ENCODE measurements at regions not wholly inside any gene's neighbourhood (a gene's known extent, or its start where the extent isn't known, plus 50 kb on each side); places are given as distances from the start of the nearest gene placed in this dataset.

DNA sequence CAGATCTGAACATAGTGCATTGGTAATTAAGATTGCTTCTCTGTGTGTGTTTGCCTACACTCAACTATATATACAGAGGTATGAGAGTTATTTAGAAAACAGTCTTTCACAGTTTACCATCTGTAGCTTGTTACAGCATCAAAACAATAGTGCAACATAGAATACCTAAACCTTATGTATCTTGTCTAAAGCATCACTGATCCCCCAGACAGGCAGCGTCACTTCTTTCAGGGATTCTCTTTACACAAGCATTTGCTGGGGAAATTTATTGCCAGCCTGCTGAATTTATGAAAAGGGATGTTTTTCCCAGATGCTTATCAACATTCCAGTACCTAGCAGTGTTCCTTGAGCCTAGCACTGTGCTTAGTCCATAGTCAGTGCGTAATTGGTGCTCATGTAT lies 195.8 kb upstream of the COL8A1 start:
- Histone ChIP-seq H3K79me2 (replicated peaks; ENCODE audit: insufficient read depth, low read length) (no peaks in the 10 kb centered on the region), H3K9me2 (ENCODE audit: insufficient read depth, low read length) (no peaks in the 10 kb centered on the region), H3K9me3 (ENCODE audit: low read length) (no peaks in the 10 kb centered on the region), H4K20me1 (ENCODE audit: insufficient read depth) (no peaks in the 10 kb centered on the region), H3K27ac (ENCODE audit: low read length) (no peak overlapping the region), H2AFZ (ENCODE audit: low read depth, low read length) (no peak overlapping the region), H3K36me3 (ENCODE audit: insufficient read depth, low read length) (no peaks in the 10 kb centered on the region), H3K27me3 (ENCODE audit: insufficient read depth, low read depth, low read length) (no peaks in the 10 kb centered on the region), H3F3A (ENCODE audit: insufficient read depth, low read length, poor library complexity, severe bottlenecking) (no peaks in the 10 kb centered on the region), H3K4me2 (ENCODE audit: low read length) (no peak overlapping the region), H3K9ac (ENCODE audit: low read length) (no peak overlapping the region), H3K4me3 (ENCODE audit: low read length) (no peak overlapping the region)
- TF ChIP-seq TAF1 (IDR thresholded peaks at IDR 0.05; ENCODE audit: low read depth) (no peak), REST (IDR thresholded peaks at IDR 0.05; ENCODE audit: borderline replicate concordance) (peak; percentile 28), EZH2 (IDR thresholded peaks at IDR 0.05; ENCODE audit: borderline replicate concordance, insufficient read depth, low read length, poor library complexity, severe bottlenecking) (no peak), POLR2AphosphoS5 (IDR thresholded peaks at IDR 0.05) (peak; percentile 53), MXI1 (conservative IDR thresholded peaks at IDR 0.05; ENCODE audit: poor library complexity, severe bottlenecking) (no peak), SMC3 (conservative IDR thresholded peaks at IDR 0.05; ENCODE audit: poor library complexity) (no peak), EP300 (conservative IDR thresholded peaks at IDR 0.05; ENCODE audit: poor library complexity, severe bottlenecking) (peak; percentile 77), RAD21 (conservative IDR thresholded peaks at IDR 0.05) (no peak)
- TF ChIP-seq, protein P1, sequence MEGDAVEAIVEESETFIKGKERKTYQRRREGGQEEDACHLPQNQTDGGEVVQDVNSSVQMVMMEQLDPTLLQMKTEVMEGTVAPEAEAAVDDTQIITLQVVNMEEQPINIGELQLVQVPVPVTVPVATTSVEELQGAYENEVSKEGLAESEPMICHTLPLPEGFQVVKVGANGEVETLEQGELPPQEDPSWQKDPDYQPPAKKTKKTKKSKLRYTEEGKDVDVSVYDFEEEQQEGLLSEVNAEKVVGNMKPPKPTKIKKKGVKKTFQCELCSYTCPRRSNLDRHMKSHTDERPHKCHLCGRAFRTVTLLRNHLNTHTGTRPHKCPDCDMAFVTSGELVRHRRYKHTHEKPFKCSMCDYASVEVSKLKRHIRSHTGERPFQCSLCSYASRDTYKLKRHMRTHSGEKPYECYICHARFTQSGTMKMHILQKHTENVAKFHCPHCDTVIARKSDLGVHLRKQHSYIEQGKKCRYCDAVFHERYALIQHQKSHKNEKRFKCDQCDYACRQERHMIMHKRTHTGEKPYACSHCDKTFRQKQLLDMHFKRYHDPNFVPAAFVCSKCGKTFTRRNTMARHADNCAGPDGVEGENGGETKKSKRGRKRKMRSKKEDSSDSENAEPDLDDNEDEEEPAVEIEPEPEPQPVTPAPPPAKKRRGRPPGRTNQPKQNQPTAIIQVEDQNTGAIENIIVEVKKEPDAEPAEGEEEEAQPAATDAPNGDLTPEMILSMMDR (IDR thresholded peaks at IDR 0.05; ENCODE audit: poor library complexity, severe bottlenecking): no peak

- Histone ChIP-seq H2AFZ (ENCODE audit: low read depth, low read length) (no peak overlapping the region), H3K9ac (ENCODE audit: low read length) (no peak overlapping the region), H3K4me3 (ENCODE audit: low read length) (no peak overlapping the region), H3K9me2 (ENCODE audit: insufficient read depth, low read length) (no peaks in the 10 kb centered on the region), H3K36me3 (ENCODE audit: insufficient read depth, low read length) (no peaks in the 10 kb centered on the region), H3K27me3 (ENCODE audit: insufficient read depth, low read depth, low read length) (no peaks in the 10 kb centered on the region), H3K27ac (ENCODE audit: low read length) (no peak overlapping the region), H4K20me1 (ENCODE audit: insufficient read depth) (no peaks in the 10 kb centered on the region), H3K4me2 (ENCODE audit: low read length) (no peak overlapping the region), H3K79me2 (replicated peaks; ENCODE audit: insufficient read depth, low read length) (no peaks in the 10 kb centered on the region), H3K9me3 (ENCODE audit: low read length) (no peaks in the 10 kb centered on the region), H3F3A (ENCODE audit: insufficient read depth, low read length, poor library complexity, severe bottlenecking) (no peaks in the 10 kb centered on the region)
- TF ChIP-seq, protein P1 (IDR thresholded peaks at IDR 0.05; ENCODE audit: poor library complexity, severe bottlenecking): no peak
- TF ChIP-seq REST (IDR thresholded peaks at IDR 0.05; ENCODE audit: borderline replicate concordance) (no peak), TAF1 (IDR thresholded peaks at IDR 0.05; ENCODE audit: low read depth) (no peak), EZH2 (IDR thresholded peaks at IDR 0.05; ENCODE audit: borderline replicate concordance, insufficient read depth, low read length, poor library complexity, severe bottlenecking) (no peak), RAD21 (conservative IDR thresholded peaks at IDR 0.05) (no peak), POLR2AphosphoS5 (IDR thresholded peaks at IDR 0.05) (no peak)
These were observed 198.5 kb upstream of the COL8A1 start for GRCh38 chr3:99439892-99440291.

Data from neural cell (in vitro differentiated cells).